ENCODE measurements at regions not wholly inside any gene's neighbourhood (a gene's known extent, or its start where the extent isn't known, plus 50 kb on each side); places are given as distances from the start of the nearest gene placed in this dataset.

DNA sequence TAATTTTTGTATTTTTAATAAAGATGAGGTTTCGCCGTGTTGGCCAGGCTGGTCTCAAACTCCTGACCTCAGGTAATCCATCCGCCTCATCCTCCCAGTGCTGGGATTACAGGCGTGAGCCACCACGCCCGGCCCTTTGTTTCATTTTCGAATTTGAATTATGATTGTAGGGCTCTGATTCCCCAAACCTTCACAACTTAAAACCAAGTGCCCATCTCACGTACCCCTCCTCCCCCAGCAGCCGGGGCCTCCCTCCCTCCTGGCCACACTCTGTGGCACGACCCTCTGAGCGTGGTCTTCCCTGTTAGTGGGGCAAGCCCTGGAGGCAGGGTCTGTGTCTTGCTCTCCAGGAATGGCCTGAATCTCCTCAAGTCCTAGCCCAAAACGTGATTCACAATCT is 166.5 kb downstream of the ASB1 start:
- H3K4me3 ChIP-seq (replicated peaks in 1 of 2; ENCODE audit: low read depth in 2 of 2, low read length in 2 of 2), result no peak overlapping the region
- TF ChIP-seq, protein P1, sequence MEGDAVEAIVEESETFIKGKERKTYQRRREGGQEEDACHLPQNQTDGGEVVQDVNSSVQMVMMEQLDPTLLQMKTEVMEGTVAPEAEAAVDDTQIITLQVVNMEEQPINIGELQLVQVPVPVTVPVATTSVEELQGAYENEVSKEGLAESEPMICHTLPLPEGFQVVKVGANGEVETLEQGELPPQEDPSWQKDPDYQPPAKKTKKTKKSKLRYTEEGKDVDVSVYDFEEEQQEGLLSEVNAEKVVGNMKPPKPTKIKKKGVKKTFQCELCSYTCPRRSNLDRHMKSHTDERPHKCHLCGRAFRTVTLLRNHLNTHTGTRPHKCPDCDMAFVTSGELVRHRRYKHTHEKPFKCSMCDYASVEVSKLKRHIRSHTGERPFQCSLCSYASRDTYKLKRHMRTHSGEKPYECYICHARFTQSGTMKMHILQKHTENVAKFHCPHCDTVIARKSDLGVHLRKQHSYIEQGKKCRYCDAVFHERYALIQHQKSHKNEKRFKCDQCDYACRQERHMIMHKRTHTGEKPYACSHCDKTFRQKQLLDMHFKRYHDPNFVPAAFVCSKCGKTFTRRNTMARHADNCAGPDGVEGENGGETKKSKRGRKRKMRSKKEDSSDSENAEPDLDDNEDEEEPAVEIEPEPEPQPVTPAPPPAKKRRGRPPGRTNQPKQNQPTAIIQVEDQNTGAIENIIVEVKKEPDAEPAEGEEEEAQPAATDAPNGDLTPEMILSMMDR (IDR thresholded peaks at IDR 0.05; ENCODE audit: low read depth, low read length), result no peak
- no peak for DNase-seq (ENCODE audit: low read depth in 2 of 2)

DNA sequence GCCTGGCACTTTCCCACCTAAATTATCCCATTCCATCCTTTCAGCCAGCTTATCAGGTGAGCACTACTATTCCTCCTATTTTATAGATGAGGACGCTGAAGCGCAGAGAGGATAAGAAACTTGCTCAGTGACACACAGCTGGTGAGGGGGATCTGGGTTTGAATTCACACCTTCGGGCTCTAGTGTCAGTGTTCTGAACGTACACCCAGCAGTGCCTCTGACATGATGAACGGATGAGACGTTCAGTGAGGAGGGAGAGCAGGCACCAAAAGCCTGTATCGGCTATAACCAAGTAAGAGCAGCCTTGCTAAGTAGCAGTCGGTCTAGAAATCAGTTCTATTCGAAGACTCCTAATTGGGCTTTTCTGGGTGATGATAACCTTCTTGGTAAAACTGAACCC is 167.0 kb downstream of the ASB1 start:
- TF ChIP-seq, protein P1 (IDR thresholded peaks at IDR 0.05; ENCODE audit: low read depth, low read length), result no peak
- no peak overlapping the region for H3K4me3 ChIP-seq (replicated peaks in 1 of 2; ENCODE audit: low read depth in 2 of 2, low read length in 2 of 2)
- no peak for DNase-seq (ENCODE audit: low read depth in 2 of 2)

DNA sequence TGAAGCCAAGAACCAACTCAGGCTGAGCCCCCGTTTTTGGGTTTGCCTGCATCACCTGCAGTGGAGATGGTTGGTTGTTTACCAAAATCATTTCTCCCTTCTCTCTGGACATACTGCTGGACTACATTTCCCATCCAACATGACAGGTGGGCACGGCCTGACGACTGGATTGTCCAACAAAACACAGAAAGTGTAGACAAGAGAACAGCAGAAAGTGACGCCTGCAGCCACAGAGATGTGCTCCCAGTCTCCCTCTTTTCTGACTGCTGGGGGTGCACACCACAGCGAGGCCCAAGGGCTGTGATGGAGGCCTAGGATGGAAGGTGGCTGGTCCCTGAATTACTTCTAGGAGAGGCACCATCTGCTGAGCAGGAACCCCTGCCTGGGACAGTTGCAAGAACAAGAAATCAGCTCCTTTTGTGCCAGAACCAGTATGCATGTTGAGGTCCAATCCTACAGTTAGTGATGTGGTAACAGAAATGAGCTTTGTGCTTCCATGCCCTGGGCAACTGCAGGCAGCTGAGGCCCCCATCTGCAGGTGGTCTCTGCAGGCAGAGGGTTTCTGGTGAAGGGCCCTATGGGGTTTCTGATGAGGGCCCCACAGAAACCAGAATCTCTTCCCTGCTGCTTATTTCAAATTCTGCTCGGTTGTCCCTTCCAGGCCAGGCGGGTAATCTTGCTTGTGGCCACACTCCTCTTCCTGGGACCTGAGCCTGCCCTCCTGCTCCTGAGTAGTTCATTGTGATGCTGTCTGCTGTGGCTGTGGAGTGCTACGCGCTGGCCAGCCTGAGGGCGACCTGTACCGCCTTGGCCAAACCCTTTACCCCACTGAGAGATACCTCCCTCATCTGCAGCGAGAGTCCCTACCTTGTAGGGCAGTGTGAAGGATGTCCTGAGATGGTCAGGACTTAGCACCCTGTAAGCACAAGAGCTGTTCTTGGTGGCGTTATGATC is 168.3 kb downstream of the ASB1 start:
- no peak for DNase-seq (ENCODE audit: low read depth in 2 of 2)
- H3K4me3 ChIP-seq (replicated peaks in 1 of 2; ENCODE audit: low read depth in 2 of 2, low read length in 2 of 2), result no peak overlapping the region
- TF ChIP-seq, protein P1 (IDR thresholded peaks at IDR 0.05; ENCODE audit: low read depth, low read length), result no peak

DNA sequence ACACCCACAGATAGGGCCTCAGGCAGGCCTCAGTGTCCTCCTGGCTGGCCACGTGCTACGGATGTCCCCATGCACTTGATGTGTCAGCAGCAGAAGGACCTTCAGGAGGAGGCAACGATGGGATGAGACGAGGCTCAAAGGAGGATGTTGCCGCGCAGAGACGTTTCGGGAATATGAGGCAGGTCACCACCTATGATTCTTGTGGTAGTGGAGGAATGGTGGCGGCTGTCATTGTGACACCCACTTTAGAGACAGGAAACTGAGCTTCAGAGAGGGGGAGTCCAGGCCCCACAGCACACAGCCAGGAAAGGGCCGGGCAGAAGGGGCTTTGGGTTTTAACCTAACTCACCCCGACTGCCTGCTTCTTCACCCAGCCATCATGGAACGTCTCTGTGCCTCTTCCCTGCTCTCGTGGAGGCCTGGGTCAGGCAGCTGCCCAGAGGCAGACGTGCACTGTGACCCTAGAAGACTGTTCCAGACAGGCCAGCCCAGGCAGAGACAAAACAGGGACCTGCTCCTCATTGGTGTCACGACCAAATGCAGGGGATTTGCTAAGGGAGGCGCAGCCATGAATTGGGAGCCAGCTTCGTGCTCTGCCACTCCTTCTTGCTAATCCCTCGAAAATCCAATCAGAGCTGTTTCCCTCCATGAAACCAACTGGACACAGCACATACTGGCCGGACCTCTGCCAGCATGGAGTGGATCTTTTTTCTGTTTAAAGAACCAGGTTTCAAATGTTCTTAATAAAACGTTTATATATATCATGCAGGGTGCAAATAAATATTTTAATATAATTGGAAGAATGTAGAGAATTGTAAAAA is 169.2 kb downstream of the ASB1 start:
- H3K4me3 ChIP-seq (replicated peaks in 1 of 2; ENCODE audit: low read depth in 2 of 2, low read length in 2 of 2), result no peak overlapping the region
- TF ChIP-seq, protein P1 (IDR thresholded peaks at IDR 0.05; ENCODE audit: low read depth, low read length), result no peak
- DNase-seq (ENCODE audit: low read depth in 2 of 2), result no peak

DNA sequence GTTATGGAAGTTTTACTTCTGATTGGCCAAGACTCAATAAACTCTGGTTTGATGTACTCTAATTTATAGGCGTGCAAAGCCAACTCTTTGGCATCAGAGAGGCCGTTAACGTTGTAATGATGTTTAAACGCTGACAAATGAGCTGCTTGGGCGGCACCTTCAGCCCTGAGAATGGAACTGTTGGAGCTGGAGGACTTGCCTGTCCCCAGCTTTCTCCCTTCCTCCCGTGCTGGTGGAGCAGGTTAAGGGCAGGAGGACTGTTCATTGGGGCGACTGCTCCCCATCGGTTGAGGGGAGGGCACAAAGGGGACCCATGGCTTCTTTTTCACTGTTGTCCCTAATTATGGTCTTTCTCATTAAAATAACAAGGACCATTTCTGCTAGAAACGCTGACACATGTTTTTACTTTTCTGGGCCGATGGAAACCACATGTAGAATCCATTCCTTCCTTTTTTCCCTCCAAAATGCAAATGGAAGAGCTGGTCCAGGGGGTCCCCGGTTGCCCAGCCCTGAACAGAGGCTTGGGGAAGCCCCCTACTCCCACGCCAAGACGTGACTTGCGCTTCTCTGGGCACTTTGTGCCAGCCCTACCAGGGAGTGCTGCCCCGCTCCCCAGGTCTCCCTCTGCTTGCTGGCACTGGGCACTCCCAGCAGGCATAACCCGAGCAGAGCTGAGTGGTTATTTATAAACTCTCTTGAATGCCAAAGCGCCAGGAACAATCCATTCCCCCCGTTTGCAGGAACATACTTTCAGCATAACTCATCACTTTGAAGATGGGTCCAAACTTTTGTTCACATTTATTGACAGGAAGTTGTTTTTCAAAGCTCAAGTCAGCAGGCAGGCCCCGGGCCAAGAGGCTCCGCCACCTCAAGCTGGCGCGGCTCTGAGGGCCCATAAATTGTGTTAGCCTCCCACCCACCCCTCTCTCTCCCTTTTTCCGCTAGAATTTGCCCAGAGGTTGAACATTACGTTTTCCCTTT is 170.1 kb downstream of the ASB1 start:
- peak; percentile 96 for DNase-seq (ENCODE audit: low read depth in 2 of 2)
- TF ChIP-seq, protein P1 (IDR thresholded peaks at IDR 0.05; ENCODE audit: low read depth, low read length), result no peak
- no peak overlapping the region for H3K4me3 ChIP-seq (replicated peaks in 1 of 2; ENCODE audit: low read depth in 2 of 2, low read length in 2 of 2)
